ENCODE measurements at regions not wholly inside any gene's neighbourhood (a gene's known extent, or its start where the extent isn't known, plus 50 kb on each side); places are given as distances from the start of the nearest gene placed in this dataset.
"Not testable (repeated sequence)": the region's sequence is repeated elsewhere in the genome, so short reads cannot be mapped to it uniquely, and the experiment has no call there.

- DNase-seq, result no peak
These were observed 60.2 kb downstream of the LSMEM1 start for GRCh38 chr7:112540839-112541577.

GRCh38 chr7:112546723-112547513 is 66.1 kb downstream of the LSMEM1 start:
- DNase-seq, result no peak

GRCh38 chr7:112547916-112548315 is 67.1 kb downstream of the LSMEM1 start:
- peak; percentile 18 for DNase-seq

- peak; percentile 72 for DNase-seq
These were observed 69.8 kb downstream of the LSMEM1 start for GRCh38 chr7:112550468-112551060.

- not testable (repeated sequence) for DNase-seq
These were observed 70.7 kb downstream of the LSMEM1 start for GRCh38 chr7:112551521-112551920.

GRCh38 chr7:112554591-112554990 is 73.8 kb downstream of the LSMEM1 start:
- no peak for DNase-seq

- no peak for DNase-seq
These were observed 75.8 kb downstream of the LSMEM1 start for GRCh38 chr7:112556633-112557032.

GRCh38 chr7:112566442-112567324 is 85.9 kb downstream of the LSMEM1 start:
- no peak for DNase-seq

GRCh38 chr7:112567388-112567787 is 86.6 kb downstream of the LSMEM1 start:
- DNase-seq, result no peak

GRCh38 chr7:112571852-112572607 is 91.2 kb downstream of the LSMEM1 start:
- no peak for DNase-seq

GRCh38 chr7:112572669-112573301 is 92.0 kb downstream of the LSMEM1 start:
- DNase-seq, result peak; percentile 38

GRCh38 chr7:112573302-112574039 is 92.7 kb downstream of the LSMEM1 start:
- DNase-seq, result peak; percentile 10

- DNase-seq, result no peak
These were observed 95.1 kb downstream of the LSMEM1 start for GRCh38 chr7:112575864-112576263.

GRCh38 chr7:112579388-112579787 is 98.6 kb downstream of the LSMEM1 start:
- DNase-seq, result no peak

GRCh38 chr7:112580717-112581435 is 100.1 kb downstream of the LSMEM1 start:
- DNase-seq, result no peak

- no peak for DNase-seq
These were observed 100.7 kb downstream of the LSMEM1 start for GRCh38 chr7:112581529-112581928.

GRCh38 chr7:112584290-112584689 is 103.5 kb downstream of the LSMEM1 start:
- DNase-seq, result no peak

GRCh38 chr7:112587504-112587903 is 106.7 kb downstream of the LSMEM1 start:
- DNase-seq, result no peak

- not testable (repeated sequence) for DNase-seq
These were observed 111.9 kb downstream of the LSMEM1 start for GRCh38 chr7:112592565-112593263.

Measured in kidney glomerular epithelial cell (primary cell).